GM18517 (cell line): ENCODE measurements at regions not wholly inside any gene's neighbourhood (a gene's known extent, or its start where the extent isn't known, plus 50 kb on each side); places are given as distances from the start of the nearest gene placed in this dataset.
"Not testable (repeated sequence)": the region's sequence is repeated elsewhere in the genome, so short reads cannot be mapped to it uniquely, and the experiment has no call there.

Experiments
- ATAC-seq: cut with Tn5 transposase; IDR thresholded peaks from one replicate; pipeline ENCODE4 v1.9.1; 2021; ENCODE audit warnings: mild to moderate bottlenecking, moderate library complexity; ENCODE audit not compliant: unreplicated experiment

GRCh38 chr17:20731131-20731530 is 151.6 kb downstream of the CDRT15L2 start:
- ATAC-seq = not testable (repeated sequence)

- ATAC-seq = no peak
These were observed 154.4 kb downstream of the CDRT15L2 start for GRCh38 chr17:20733923-20734322.

- no peak for ATAC-seq
These were observed 156.3 kb downstream of the CDRT15L2 start for GRCh38 chr17:20735796-20736195.

- not testable (repeated sequence) for ATAC-seq
These were observed 158.1 kb downstream of the CDRT15L2 start for GRCh38 chr17:20737636-20738035.

GRCh38 chr17:20771104-20771503 is 191.6 kb downstream of the CDRT15L2 start:
- no peak for ATAC-seq

- no peak for ATAC-seq
These were observed 195.1 kb downstream of the CDRT15L2 start for GRCh38 chr17:20774472-20775135.

- ATAC-seq = no peak
These were observed 195.8 kb downstream of the CDRT15L2 start for GRCh38 chr17:20775331-20775730.

GRCh38 chr17:20779521-20779920 is 200.0 kb downstream of the CDRT15L2 start:
- ATAC-seq = no peak

- ATAC-seq = no peak
These were observed 201.7 kb downstream of the CDRT15L2 start for GRCh38 chr17:20781260-20781659.

GRCh38 chr17:20781869-20782268 is 202.3 kb downstream of the CDRT15L2 start:
- ATAC-seq = not testable (repeated sequence)

- ATAC-seq = no peak
These were observed 203.6 kb downstream of the CDRT15L2 start for GRCh38 chr17:20783091-20783490.

- ATAC-seq = no peak
These were observed 204.7 kb downstream of the CDRT15L2 start for GRCh38 chr17:20784100-20784665.

GRCh38 chr17:20787281-20787680 is 207.8 kb downstream of the CDRT15L2 start:
- ATAC-seq = no peak

- ATAC-seq = no peak
These were observed 212.1 kb downstream of the CDRT15L2 start for GRCh38 chr17:20791626-20792025.

- not testable (repeated sequence) for ATAC-seq
These were observed 215.0 kb downstream of the CDRT15L2 start for GRCh38 chr17:20794532-20794931.

GRCh38 chr17:20797292-20797691 is 217.8 kb downstream of the CDRT15L2 start:
- no peak for ATAC-seq

GRCh38 chr17:20800146-20800545 is 220.6 kb downstream of the CDRT15L2 start:
- no peak for ATAC-seq

- ATAC-seq = no peak
These were observed 226.2 kb downstream of the CDRT15L2 start for GRCh38 chr17:20805751-20806150.

GRCh38 chr17:20807566-20807965 is 228.0 kb downstream of the CDRT15L2 start:
- not testable (repeated sequence) for ATAC-seq

GRCh38 chr17:20815410-20815809 is 227.4 kb downstream of the USP22 start:
- not testable (repeated sequence) for ATAC-seq

- no peak for ATAC-seq
These were observed 218.9 kb downstream of the USP22 start for GRCh38 chr17:20823905-20824304.

- ATAC-seq = no peak
These were observed 217.3 kb downstream of the USP22 start for GRCh38 chr17:20825539-20825938.

GRCh38 chr17:20840453-20840852 is 202.4 kb downstream of the USP22 start:
- not testable (repeated sequence) for ATAC-seq
